NCI-H524 (cell line): ENCODE measurements at regions not wholly inside any gene's neighbourhood (a gene's known extent, or its start where the extent isn't known, plus 50 kb on each side); places are given as distances from the start of the nearest gene placed in this dataset.
"Not testable (repeated sequence)": the region's sequence is repeated elsewhere in the genome, so short reads cannot be mapped to it uniquely, and the experiment has no call there.

Experiments used
- DNase-seq, 2 experiments: peaks; one replicate each; lab custom pipeline; 2025; lab: John Stamatoyannopoulos, UW

- peak in 1 of 2 experiments; percentile 30 for DNase-seq
Measured at GRCh38 chrX:89350024-89350423, 571.7 kb upstream of the TGIF2LX start.

GRCh38 chrX:89369904-89370303 lies 551.8 kb upstream of the TGIF2LX start:
- not testable (repeated sequence) for DNase-seq

GRCh38 chrX:89393004-89393403 lies 528.7 kb upstream of the TGIF2LX start:
- peak in 1 of 2 experiments; percentile 0 for DNase-seq

GRCh38 chrX:89402818-89403217 lies 518.9 kb upstream of the TGIF2LX start:
- not testable (repeated sequence) for DNase-seq

- DNase-seq: not testable (repeated sequence)
Measured at GRCh38 chrX:89405148-89405547, 516.6 kb upstream of the TGIF2LX start.

GRCh38 chrX:89416930-89417329 lies 504.8 kb upstream of the TGIF2LX start:
- not testable (repeated sequence) for DNase-seq

- not testable (repeated sequence) for DNase-seq
Measured at GRCh38 chrX:89432652-89433231, 489.0 kb upstream of the TGIF2LX start.
